ENCODE measurements at regions not wholly inside any gene's neighbourhood (a gene's known extent, or its start where the extent isn't known, plus 50 kb on each side); places are given as distances from the start of the nearest gene placed in this dataset.

GRCh38 chr6:166751051-166751595 lies 124.1 kb upstream of the RPS6KA2 start:
- no peak for DNase-seq (ENCODE audit: low spot score)

- no peak for DNase-seq (ENCODE audit: low spot score)
Measured at GRCh38 chr6:166750108-166750793, 123.2 kb upstream of the RPS6KA2 start.

GRCh38 chr6:166749666-166750065 lies 122.6 kb upstream of the RPS6KA2 start:
- DNase-seq (ENCODE audit: low spot score): no peak

- DNase-seq (ENCODE audit: low spot score): no peak
Measured at GRCh38 chr6:166747644-166748595, 120.9 kb upstream of the RPS6KA2 start.

- no peak for DNase-seq (ENCODE audit: low spot score)
Measured at GRCh38 chr6:166745801-166746668, 119.0 kb upstream of the RPS6KA2 start.

GRCh38 chr6:166744223-166745134 lies 117.4 kb upstream of the RPS6KA2 start:
- DNase-seq (ENCODE audit: low spot score): no peak

GRCh38 chr6:166743406-166744222 lies 116.6 kb upstream of the RPS6KA2 start:
- DNase-seq (ENCODE audit: low spot score): no peak

GRCh38 chr6:166742981-166743380 lies 115.9 kb upstream of the RPS6KA2 start:
- no peak for DNase-seq (ENCODE audit: low spot score)

GRCh38 chr6:166739976-166740318 lies 112.9 kb upstream of the RPS6KA2 start:
- DNase-seq (ENCODE audit: low spot score): no peak

- DNase-seq (ENCODE audit: low spot score): no peak
Measured at GRCh38 chr6:166739117-166739975, 112.3 kb upstream of the RPS6KA2 start.

- no peak for DNase-seq (ENCODE audit: low spot score)
Measured at GRCh38 chr6:166738386-166739116, 111.5 kb upstream of the RPS6KA2 start.

- DNase-seq (ENCODE audit: low spot score): no peak
Measured at GRCh38 chr6:166737261-166737660, 110.2 kb upstream of the RPS6KA2 start.

- DNase-seq (ENCODE audit: low spot score): no peak
Measured at GRCh38 chr6:166736634-166737033, 109.6 kb upstream of the RPS6KA2 start.

- DNase-seq (ENCODE audit: low spot score): no peak
Measured at GRCh38 chr6:166733900-166734299, 106.8 kb upstream of the RPS6KA2 start.

- no peak for DNase-seq (ENCODE audit: low spot score)
Measured at GRCh38 chr6:166729658-166730057, 102.6 kb upstream of the RPS6KA2 start.

- no peak for DNase-seq (ENCODE audit: low spot score)
Measured at GRCh38 chr6:166728884-166729530, 102.0 kb upstream of the RPS6KA2 start.

GRCh38 chr6:166726201-166726600 lies 99.2 kb upstream of the RPS6KA2 start:
- DNase-seq (ENCODE audit: low spot score): no peak

GRCh38 chr6:166725571-166725970 lies 98.5 kb upstream of the RPS6KA2 start:
- no peak for DNase-seq (ENCODE audit: low spot score)
